SK-N-SH (cell line): ENCODE measurements at regions not wholly inside any gene's neighbourhood (a gene's known extent, or its start where the extent isn't known, plus 50 kb on each side); places are given as distances from the start of the nearest gene placed in this dataset.

Source experiments
- CTCF ChIP-seq: fragments of 200-600 bp; sonication (generic); IDR thresholded peaks from 2 replicates; pipeline ENCODE4 v1.6.1; 2017; ENCODE audit warnings: antibody characterized with exemption, mild to moderate bottlenecking, moderate library complexity
- FOXM1 ChIP-seq: IDR thresholded peaks from 2 replicates; pipeline ENCODE4 v1.4.0; 2012; ENCODE audit warnings: low read depth, mild to moderate bottlenecking
- GABPA ChIP-seq: IDR thresholded peaks from 2 replicates; pipeline ENCODE4 v1.4.0; 2012; ENCODE audit warnings: low read depth, mild to moderate bottlenecking
- GATA2 ChIP-seq: sonication (generic); formaldehyde crosslinking; IDR thresholded peaks from 2 replicates; pipeline ENCODE4 v1.5.0; 2020; ENCODE audit warnings: mild to moderate bottlenecking, missing genetic modification reagents
- RFX5 ChIP-seq: IDR thresholded peaks from 2 replicates; pipeline ENCODE4 v1.6.1; 2012; ENCODE audit warnings: mild to moderate bottlenecking, improper control_type of control experiment, low read length
- TAF1 ChIP-seq: IDR thresholded peaks from 2 replicates; pipeline ENCODE4 v1.6.1; 2012; ENCODE audit warnings: low read depth, mild to moderate bottlenecking, low read length, moderate library complexity, borderline replicate concordance
- TEAD4 ChIP-seq: IDR thresholded peaks from 2 replicates; pipeline ENCODE4 v1.4.0; 2012; ENCODE audit warnings: mild to moderate bottlenecking, borderline replicate concordance; ENCODE audit not compliant: insufficient read depth
- USF2 ChIP-seq: fragments of 150-350 bp; IDR thresholded peaks from 2 replicates; pipeline ENCODE4 v1.6.1; 2017; ENCODE audit warnings: antibody characterized with exemption, low read length, low read depth, borderline replicate concordance
- ZBTB33 ChIP-seq: IDR thresholded peaks from 2 replicates; pipeline ENCODE4 v1.4.0; 2012; ENCODE audit warnings: low read depth, borderline replicate concordance

GRCh38 chr1:58950897-58951296 lies 167.1 kb upstream of the JUN start:
- no peak for TF ChIP-seq GABPA
- no peak for TF ChIP-seq USF2
- no peak for TF ChIP-seq GATA2 (CRISPR knock-in tag)
- TF ChIP-seq TEAD4, result no peak
- no peak for TF ChIP-seq ZBTB33
- no peak for TF ChIP-seq TAF1
- no peak for TF ChIP-seq CTCF
- no peak for TF ChIP-seq FOXM1
- no peak for TF ChIP-seq RFX5
